ENCODE measurements at regions not wholly inside any gene's neighbourhood (a gene's known extent, or its start where the extent isn't known, plus 50 kb on each side); places are given as distances from the start of the nearest gene placed in this dataset.

GRCh38 chr12:127191129-127191528, 1075.8 kb upstream of the TMEM132C start:
- no peak for ATAC-seq

GRCh38 chr12:127192391-127192790, 1074.6 kb upstream of the TMEM132C start:
- Histone ChIP-seq H3K27me3 (no peaks in the 10 kb centered on the region), H3K4me3 (no peak overlapping the region), H3K27ac (no peak overlapping the region), H3K4me1 (no peaks in the 10 kb centered on the region), H3K9me3 (no peaks in the 10 kb centered on the region), H3K36me3 (no peaks in the 10 kb centered on the region)
- DNase-seq (no peak), ATAC-seq (no peak)
- no peak for TF ChIP-seq CTCF (IDR thresholded peaks at IDR 0.05)
- TF ChIP-seq POLR2A (IDR thresholded peaks at IDR 0.05): no peak
- WGBS (ENCODE audit: insufficient coverage, low coverage, low lambda C conversion rate, missing lambda C conversion rate): 25% methylated on average over 3 of the region's 3 CpGs
- intact Hi-C loops (cut with DNase I): no loop called here

More at GRCh38 chr12:127191129-127191528, 1075.8 kb upstream of the TMEM132C start:
- no peaks in the 10 kb centered on the region for H3K27me3 ChIP-seq
- H3K4me3 ChIP-seq: no peak overlapping the region
- TF ChIP-seq POLR2A (IDR thresholded peaks at IDR 0.05) (no peak), CTCF (IDR thresholded peaks at IDR 0.05) (no peak)
- intact Hi-C loops (cut with DNase I): no loop called here
- no peaks in the 10 kb centered on the region for H3K4me1 ChIP-seq
- H3K36me3 ChIP-seq: no peaks in the 10 kb centered on the region
- H3K9me3 ChIP-seq: no peaks in the 10 kb centered on the region
- no peak overlapping the region for H3K27ac ChIP-seq
- 58% methylated on average over 2 of the region's 2 CpGs for whole genome bisulfite sequencing (ENCODE audit: insufficient coverage, low coverage, low lambda C conversion rate, missing lambda C conversion rate)
- no peak for DNase-seq

GRCh38 chr12:127193341-127193740, 1073.6 kb upstream of the TMEM132C start:
- TF ChIP-seq CTCF (IDR thresholded peaks at IDR 0.05) (no peak), POLR2A (IDR thresholded peaks at IDR 0.05) (no peak)
- no CpG with 5 or more reads among the region's 2 CpGs for WGBS (ENCODE audit: insufficient coverage, low coverage, low lambda C conversion rate, missing lambda C conversion rate)
- Histone ChIP-seq H3K27ac (no peak overlapping the region), H3K27me3 (no peaks in the 10 kb centered on the region), H3K9me3 (no peaks in the 10 kb centered on the region), H3K4me1 (no peaks in the 10 kb centered on the region), H3K4me3 (no peak overlapping the region), H3K36me3 (no peaks in the 10 kb centered on the region)
- intact Hi-C loops (cut with DNase I): no loop called here
- ATAC-seq: no peak
- no peak for DNase-seq

- no peaks in the 10 kb centered on the region for H3K9me3 ChIP-seq
- intact Hi-C loops (cut with DNase I): no loop called here
- no peak for TF ChIP-seq POLR2A (IDR thresholded peaks at IDR 0.05)
- no peaks in the 10 kb centered on the region for H3K4me1 ChIP-seq
- no peak overlapping the region for H3K27ac ChIP-seq
- DNase-seq: no peak
- H3K4me3 ChIP-seq: no peak overlapping the region
- ATAC-seq: no peak
- no peaks in the 10 kb centered on the region for H3K36me3 ChIP-seq
- no peaks in the 10 kb centered on the region for H3K27me3 ChIP-seq
- WGBS (ENCODE audit: insufficient coverage, low coverage, low lambda C conversion rate, missing lambda C conversion rate): 81% methylated on average over 3 of the region's 3 CpGs
Measured at GRCh38 chr12:127194176-127194575, 1072.8 kb upstream of the TMEM132C start.

GRCh38 chr12:127205781-127206555, 1061.0 kb upstream of the TMEM132C start:
- DNase-seq (no peak), ATAC-seq (no peak)
- TF ChIP-seq CTCF (IDR thresholded peaks at IDR 0.05) (no peak), POLR2A (IDR thresholded peaks at IDR 0.05) (no peak)
- Histone ChIP-seq H3K27me3 (no peaks in the 10 kb centered on the region), H3K36me3 (no peaks in the 10 kb centered on the region), H3K27ac (no peak overlapping the region), H3K9me3 (no peaks in the 10 kb centered on the region), H3K4me1 (no peaks in the 10 kb centered on the region), H3K4me3 (no peak overlapping the region)
- WGBS (ENCODE audit: insufficient coverage, low coverage, low lambda C conversion rate, missing lambda C conversion rate): 59% methylated on average over 3 of the region's 3 CpGs
- intact Hi-C loops (cut with DNase I): no loop called here
